ENCODE measurements at regions not wholly inside any gene's neighbourhood (a gene's known extent, or its start where the extent isn't known, plus 50 kb on each side); places are given as distances from the start of the nearest gene placed in this dataset.
"Not testable (repeated sequence)": the region's sequence is repeated elsewhere in the genome, so short reads cannot be mapped to it uniquely, and the experiment has no call there.

DNA sequence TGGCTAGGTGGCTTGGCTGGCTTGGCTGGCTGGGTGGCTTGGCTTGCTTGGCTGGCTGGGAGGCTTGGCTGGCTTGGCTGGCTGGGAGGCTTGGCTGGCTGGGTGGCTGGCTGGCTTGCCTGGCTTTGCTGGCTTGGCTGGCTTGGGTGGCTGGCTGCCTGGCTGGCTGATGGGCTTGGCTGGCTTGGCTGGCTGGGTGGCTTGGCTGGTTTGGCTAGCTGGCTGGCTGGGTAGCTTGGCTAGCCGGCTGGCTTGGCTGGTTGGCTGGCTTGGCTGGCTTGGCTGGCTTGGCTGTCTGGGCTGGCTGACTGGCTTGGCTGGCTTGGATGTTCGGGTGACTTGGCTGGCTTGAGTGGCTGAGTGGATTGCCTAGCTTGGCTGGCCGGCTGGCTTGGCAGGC lies 2829.1 kb downstream of the RPIA start:
- H3K4me3 ChIP-seq; H3K36me3 ChIP-seq; intact Hi-C loops (cut with DNase I); H3K9me3 ChIP-seq; H3K4me1 ChIP-seq; H3K27ac ChIP-seq; H3K27me3 ChIP-seq: not testable (repeated sequence)
- DNase-seq (ENCODE audit: low spot score in 2 of 2): peak in 1 of 2 donors; percentile 30

DNA sequence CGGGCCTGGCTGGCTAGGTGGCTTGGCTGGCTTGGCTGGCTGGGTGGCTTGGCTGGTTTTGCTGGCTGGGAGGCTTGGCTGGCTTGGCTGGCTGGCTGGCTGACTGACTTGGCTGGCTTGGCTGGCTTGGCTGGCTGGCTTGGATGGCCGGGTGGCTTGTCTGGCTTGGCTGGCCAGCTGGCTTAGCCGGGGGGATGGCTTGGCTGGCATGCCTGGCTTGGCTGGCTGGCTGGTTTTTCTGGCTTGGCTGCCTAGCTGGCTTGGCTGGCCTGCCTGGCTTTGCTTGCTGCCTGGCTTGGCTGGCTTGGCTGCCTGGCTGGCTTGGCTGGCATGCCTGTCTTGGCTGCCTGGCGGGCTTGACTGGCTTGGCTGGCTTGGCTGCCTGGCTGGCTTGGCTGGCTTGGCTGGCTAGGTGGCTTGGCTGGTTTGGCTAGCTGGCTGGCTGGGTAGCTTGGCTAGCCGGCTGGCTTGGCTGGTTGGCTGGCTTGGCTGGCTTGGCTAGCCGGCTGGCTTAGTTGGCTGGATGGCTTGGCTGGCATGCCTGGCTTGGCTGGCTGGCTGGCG lies 2829.6 kb downstream of the RPIA start:
- H3K4me3 ChIP-seq; H3K27me3 ChIP-seq; H3K36me3 ChIP-seq; H3K27ac ChIP-seq; H3K9me3 ChIP-seq; H3K4me1 ChIP-seq; intact Hi-C loops (cut with DNase I): not testable (repeated sequence)
- DNase-seq (ENCODE audit: low spot score in 2 of 2): peak in 1 of 2 donors; percentile 31

DNA sequence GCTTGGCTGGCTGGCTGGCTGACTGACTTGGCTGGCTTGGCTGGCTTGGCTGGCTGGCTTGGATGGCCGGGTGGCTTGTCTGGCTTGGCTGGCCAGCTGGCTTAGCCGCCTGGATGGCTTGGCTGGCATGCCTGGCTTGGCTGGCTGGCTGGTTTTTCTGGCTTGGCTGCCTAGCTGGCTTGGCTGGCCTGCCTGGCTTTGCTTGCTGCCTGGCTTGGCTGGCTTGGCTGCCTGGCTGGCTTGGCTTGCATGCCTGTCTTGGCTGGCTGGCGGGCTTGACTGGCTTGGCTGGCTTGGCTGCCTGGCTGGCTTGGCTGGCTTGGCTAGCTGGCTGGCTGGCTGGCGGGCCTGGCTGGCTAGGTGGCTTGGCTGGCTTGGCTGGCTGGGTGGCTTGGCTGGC lies 2830.5 kb downstream of the RPIA start:
- H3K27me3 ChIP-seq; H3K27ac ChIP-seq; H3K9me3 ChIP-seq; H3K36me3 ChIP-seq; H3K4me3 ChIP-seq; intact Hi-C loops (cut with DNase I); H3K4me1 ChIP-seq: not testable (repeated sequence)
- peak in 1 of 2 donors; percentile 7 for DNase-seq (ENCODE audit: low spot score in 2 of 2)

DNA sequence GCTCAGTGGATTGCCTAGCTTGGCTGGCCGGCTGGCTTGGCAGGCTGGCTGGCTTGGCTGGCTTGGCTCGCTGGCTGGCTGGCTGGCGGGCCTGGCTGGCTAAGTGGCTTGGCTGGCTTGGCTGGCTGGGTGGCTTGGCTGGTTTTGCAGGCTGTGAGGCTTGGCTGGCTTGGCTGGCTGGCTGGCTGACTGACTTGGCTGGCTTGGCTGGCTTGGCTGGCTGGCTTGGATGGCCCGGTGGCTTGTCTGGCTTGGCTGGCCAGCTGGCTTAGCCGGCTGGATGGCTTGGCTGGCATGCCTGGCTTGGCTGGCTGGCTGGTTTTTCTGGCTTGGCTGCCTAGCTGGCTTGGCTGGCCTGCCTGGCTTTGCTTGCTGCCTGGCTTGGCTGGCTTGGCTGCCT lies 2831.4 kb downstream of the RPIA start:
- intact Hi-C loops (cut with DNase I); H3K27ac ChIP-seq; H3K36me3 ChIP-seq; H3K4me1 ChIP-seq; H3K4me3 ChIP-seq; H3K27me3 ChIP-seq; H3K9me3 ChIP-seq: not testable (repeated sequence)
- DNase-seq (ENCODE audit: low spot score in 2 of 2): peak in 1 of 2 donors; percentile 52

DNA sequence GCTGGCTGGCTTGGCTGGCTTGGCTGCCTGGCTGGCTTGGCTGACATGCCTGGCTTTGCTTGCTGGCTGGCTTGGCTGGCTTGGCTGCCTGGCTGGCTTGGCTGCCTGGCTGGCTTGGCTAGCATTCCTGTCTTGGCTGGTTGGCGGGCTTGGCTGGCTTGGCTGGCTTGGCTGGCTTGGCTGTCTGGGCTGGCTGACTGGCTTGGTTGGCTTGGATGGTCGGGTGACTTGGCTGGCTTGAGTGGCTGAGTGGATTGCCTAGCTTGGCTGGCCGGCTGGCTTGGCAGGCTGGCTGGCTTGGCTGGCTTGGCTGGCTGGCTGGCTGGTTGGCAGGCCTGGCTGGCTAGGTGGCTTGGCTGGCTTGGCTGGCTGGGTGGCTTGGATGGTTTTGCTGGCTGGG lies 2832.3 kb downstream of the RPIA start:
- H3K36me3 ChIP-seq; H3K4me1 ChIP-seq; intact Hi-C loops (cut with DNase I); H3K27ac ChIP-seq; H3K27me3 ChIP-seq; H3K4me3 ChIP-seq; H3K9me3 ChIP-seq: not testable (repeated sequence)
- DNase-seq (ENCODE audit: low spot score in 2 of 2): peak in 1 of 2 donors; percentile 30

DNA sequence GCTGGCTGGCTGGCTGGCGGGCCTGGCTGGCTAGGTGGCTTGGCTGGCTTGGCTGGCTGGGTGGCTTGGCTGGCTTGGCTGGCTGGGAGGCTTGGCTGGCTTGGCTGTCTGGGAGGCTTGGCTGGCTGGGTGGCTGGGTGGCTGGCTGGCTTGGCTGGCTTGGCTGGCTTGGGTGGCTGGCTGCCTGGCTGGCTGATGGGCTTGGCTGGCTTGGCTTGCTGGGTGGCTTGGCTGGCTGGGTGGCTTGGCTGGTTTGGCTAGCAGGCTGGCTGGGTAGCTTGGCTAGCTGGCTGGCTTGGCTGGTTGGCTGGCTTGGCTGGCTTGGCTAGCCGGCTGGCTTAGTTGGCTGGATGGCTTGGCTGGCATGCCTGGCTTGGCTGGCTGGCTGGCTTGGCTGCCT lies 2834.1 kb downstream of the RPIA start:
- intact Hi-C loops (cut with DNase I): not testable (repeated sequence)

DNA sequence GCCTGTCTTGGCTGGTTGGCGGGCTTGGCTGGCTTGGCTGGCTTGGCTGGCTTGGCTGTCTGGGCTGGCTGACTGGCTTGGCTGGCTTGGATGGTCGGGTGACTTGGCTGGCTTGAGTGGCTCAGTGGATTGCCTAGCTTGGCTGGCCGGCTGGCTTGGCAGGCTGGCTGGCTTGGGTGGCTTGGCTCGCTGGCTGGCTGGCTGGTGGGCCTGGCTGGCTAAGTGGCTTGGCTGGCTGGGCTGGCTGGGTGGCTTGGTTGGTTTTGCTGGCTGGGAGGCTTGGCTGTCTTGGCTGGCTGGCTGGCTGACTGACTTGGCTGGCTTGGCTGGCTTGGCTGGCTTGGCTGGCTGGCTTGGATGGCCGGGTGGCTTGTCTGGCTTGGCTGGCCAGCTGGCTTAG lies 2834.6 kb downstream of the RPIA start:
- H3K9me3 ChIP-seq; H3K27ac ChIP-seq; H3K27me3 ChIP-seq; H3K36me3 ChIP-seq; H3K4me1 ChIP-seq; intact Hi-C loops (cut with DNase I); DNase-seq (ENCODE audit: low spot score in 2 of 2); H3K4me3 ChIP-seq: not testable (repeated sequence)

More for the DNA sequence above, 2834.1 kb downstream of the RPIA start:
- not testable (repeated sequence) for H3K9me3 ChIP-seq, H3K27ac ChIP-seq, H3K4me1 ChIP-seq, H3K36me3 ChIP-seq, H3K27me3 ChIP-seq, H3K4me3 ChIP-seq
- DNase-seq (ENCODE audit: low spot score in 2 of 2): peak in 1 of 2 donors; percentile 28

DNA sequence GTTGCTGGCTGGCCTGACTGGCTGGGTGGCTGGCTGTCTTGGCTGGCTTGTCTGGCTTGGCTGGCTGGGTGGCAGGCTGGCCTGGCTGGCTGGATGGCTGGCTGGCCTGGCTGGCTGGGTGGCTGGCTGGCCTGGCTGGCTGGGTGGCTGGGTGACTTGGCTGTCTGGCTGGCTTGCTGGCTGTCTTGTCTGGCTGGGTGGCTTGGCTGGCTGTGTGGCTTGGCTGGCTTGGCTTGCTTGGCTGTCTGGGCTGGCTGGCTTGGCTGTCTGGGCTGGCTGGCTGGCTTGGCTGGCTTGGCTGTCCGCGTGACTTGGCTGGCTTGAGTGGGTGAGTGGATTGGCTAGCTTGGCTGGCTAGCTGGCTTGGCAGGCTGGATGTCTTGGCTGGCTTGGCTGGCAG lies 2835.6 kb downstream of the RPIA start:
- H3K4me3 ChIP-seq; intact Hi-C loops (cut with DNase I); H3K9me3 ChIP-seq; H3K27ac ChIP-seq; H3K36me3 ChIP-seq; H3K27me3 ChIP-seq; H3K4me1 ChIP-seq: not testable (repeated sequence)
- peak in 1 of 2 donors; percentile 56 for DNase-seq (ENCODE audit: low spot score in 2 of 2)

DNA sequence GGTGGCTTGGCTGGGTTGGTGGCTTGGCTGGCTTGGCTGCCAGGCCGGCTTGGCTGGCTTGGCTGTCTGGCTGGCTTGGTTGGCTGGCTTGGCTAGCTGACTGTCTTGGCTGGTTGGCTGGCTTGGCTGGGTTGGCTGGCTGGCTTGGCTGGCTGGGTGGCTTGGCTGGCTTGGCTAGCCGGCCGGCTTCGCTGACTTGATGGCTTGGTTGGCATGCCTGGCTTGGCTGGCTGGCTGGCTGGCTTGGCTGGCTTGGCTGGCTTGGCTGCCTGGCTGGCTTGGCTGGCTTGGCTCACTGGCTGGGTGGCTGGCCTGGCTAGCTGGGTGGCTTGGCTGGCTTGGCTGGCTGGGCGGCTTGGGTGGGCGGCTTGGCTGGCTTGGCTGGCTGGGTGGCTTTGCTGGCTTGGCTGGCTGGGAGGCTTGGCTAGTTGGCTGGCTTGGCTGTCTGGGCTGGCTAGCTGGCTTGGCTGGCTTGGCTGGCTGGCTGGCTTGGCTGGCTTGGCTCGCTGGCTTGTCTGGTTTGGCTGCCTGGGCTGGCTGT lies 2836.1 kb downstream of the RPIA start:
- H3K27ac ChIP-seq; H3K4me3 ChIP-seq; intact Hi-C loops (cut with DNase I); H3K9me3 ChIP-seq; H3K4me1 ChIP-seq; H3K27me3 ChIP-seq; H3K36me3 ChIP-seq: not testable (repeated sequence)
- peak in 1 of 2 donors; percentile 64 for DNase-seq (ENCODE audit: low spot score in 2 of 2)

DNA sequence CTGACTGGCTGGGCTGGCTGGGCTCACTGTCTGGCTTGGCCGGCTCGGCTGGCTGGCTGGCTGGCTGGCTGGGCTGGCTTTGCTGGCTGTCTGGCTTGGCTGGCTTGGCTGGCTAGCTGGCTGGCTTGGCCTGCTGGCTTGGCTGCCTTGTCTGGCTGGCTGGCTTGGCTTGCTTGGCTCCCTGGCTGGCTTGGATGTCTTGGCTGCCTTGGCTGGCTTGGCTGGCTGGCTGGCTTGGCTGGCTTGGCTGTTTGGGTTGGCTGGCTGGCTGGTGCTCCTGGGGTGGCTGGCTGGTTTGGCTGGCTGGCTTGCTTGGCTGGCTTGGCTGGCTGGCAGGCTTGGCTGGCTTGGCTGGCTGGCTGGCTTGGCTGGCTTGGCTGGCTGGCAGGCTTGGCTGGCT lies 2836.9 kb downstream of the RPIA start:
- H3K4me3 ChIP-seq; H3K9me3 ChIP-seq; H3K27ac ChIP-seq; H3K27me3 ChIP-seq; intact Hi-C loops (cut with DNase I); H3K4me1 ChIP-seq; H3K36me3 ChIP-seq: not testable (repeated sequence)
- peak in 1 of 2 donors; percentile 58 for DNase-seq (ENCODE audit: low spot score in 2 of 2)

DNA sequence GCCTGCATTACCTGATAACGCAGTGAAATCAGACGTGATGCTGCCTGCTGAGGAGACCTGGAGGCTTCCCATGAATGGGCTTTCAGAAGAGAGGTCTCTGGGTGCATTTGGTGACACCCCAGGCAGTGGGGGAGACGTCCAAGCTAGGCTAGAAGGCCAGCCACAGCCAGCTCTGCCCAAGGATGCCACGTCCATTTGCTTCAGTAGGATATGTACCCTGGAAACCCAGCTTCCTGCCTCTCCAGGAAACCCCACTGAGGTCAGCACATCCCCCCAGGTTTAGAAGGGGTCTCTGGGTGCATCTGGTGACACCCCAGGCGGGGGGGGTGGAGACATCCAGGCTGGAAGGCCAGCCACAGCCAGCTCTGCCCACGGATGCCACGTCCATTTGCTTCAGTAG lies 2844.6 kb downstream of the RPIA start:
- H3K4me1 ChIP-seq; intact Hi-C loops (cut with DNase I): not testable (repeated sequence)
- DNase-seq (ENCODE audit: low spot score in 2 of 2): peak in 1 of 2 donors; percentile 39

DNA sequence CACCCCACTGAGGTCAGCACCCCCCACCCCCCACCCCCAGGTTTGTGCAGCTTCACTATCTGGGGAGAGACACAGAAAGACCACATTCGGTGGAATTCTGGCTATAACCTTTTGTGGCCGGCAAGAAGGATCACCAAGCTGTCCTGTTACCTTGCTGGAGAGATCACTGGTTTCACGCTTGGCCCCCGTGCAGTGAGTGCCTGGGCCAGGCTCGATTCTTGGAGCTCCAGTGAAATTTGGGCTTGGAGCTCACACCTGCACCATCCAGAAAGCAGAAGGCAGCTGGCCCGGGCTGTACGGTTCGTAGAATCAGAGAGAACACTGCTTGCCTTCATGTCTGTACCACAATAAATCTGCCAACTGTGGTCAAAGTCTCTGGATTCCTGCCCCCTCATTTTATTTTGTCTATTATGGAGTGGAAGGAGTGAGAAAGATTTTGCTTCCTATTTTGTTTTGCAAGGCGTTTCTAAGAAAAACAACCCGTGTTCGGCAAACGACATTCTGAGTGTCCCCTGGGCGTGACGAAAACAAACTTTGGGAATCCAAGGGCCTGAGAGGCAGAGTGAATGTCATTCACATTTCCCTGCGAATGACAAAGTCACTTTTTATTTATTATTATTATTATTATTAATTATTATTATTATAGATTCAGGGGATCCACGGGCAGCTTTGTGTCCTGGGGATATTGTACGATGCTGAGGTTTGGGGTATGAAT lies 2845.2 kb downstream of the RPIA start:
- H3K4me3 ChIP-seq; H3K27me3 ChIP-seq; H3K9me3 ChIP-seq; H3K27ac ChIP-seq; H3K36me3 ChIP-seq; H3K4me1 ChIP-seq; intact Hi-C loops (cut with DNase I): not testable (repeated sequence)
- DNase-seq (ENCODE audit: low spot score in 2 of 2): peak in 1 of 2 donors; percentile 19

More for the DNA sequence above, 2844.6 kb downstream of the RPIA start:
- not testable (repeated sequence) for H3K36me3 ChIP-seq, H3K4me3 ChIP-seq, H3K27me3 ChIP-seq, H3K27ac ChIP-seq, H3K9me3 ChIP-seq

DNA sequence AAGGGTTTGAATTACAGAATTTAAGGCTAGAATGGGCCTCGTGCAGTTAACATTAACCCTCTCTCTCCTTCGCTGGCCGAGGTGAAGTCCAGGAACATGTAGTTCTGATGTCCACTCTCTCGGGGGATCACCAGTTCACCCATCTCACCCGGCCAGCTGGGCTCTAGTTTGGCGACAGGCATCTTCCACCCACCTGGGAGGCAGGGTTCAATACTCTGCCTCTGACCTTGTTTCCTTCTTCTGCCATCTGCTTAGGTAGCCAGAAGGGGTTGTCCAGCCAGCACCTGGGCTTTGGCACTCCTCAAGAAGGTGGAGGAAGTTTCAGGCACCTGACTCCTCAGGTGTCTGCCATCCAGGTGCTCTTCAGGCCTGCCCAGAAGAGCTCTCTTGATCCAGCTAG lies 2857.8 kb downstream of the RPIA start:
- H3K4me3 ChIP-seq; H3K27me3 ChIP-seq; H3K9me3 ChIP-seq; H3K4me1 ChIP-seq; H3K27ac ChIP-seq; intact Hi-C loops (cut with DNase I); H3K36me3 ChIP-seq: not testable (repeated sequence)
- peak in 1 of 2 donors; percentile 56 for DNase-seq (ENCODE audit: low spot score in 2 of 2)

DNA sequence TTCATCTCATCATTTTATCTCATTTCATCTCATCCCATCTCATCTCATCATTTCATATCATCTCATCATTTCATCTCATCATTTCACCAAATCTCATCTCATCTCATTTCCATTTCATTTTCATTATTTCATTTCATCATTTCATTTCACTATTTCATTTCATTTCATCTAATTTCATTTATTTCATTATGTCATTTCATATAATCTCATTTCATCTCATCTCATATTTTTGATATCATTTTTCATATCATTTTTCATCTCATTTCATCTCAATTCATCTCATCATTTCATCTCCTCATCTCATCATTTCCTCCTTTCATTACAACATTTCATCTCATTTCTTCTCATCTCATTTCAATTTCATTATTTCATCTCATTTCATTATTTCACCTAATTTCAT lies 2866.8 kb downstream of the RPIA start:
- H3K27me3 ChIP-seq; H3K4me3 ChIP-seq; H3K36me3 ChIP-seq; H3K27ac ChIP-seq; H3K9me3 ChIP-seq; DNase-seq (ENCODE audit: low spot score in 2 of 2); intact Hi-C loops (cut with DNase I); H3K4me1 ChIP-seq: not testable (repeated sequence)

DNA sequence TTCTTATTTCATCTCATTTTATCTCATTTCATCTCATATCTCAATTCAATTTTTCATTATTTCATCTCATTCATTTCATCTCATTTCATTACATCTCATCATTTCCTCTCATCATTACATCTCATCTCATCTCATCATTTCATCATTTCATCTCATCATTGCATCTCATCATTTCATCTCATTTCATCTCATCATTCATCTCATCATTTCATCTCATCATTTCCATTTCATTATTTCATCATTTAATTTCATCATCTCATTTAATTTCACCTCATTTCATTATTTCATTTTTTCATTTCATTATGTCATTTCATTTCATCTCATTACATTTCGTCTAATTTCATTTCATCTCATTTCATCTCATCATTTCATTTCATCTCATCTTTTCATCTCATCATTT lies 2867.8 kb downstream of the RPIA start:
- DNase-seq (ENCODE audit: low spot score in 2 of 2); H3K27me3 ChIP-seq; intact Hi-C loops (cut with DNase I); H3K9me3 ChIP-seq; H3K4me1 ChIP-seq; H3K27ac ChIP-seq; H3K36me3 ChIP-seq; H3K4me3 ChIP-seq: not testable (repeated sequence)
